NCI-H1048 (cell line): ENCODE measurements at regions not wholly inside any gene's neighbourhood (a gene's known extent, or its start where the extent isn't known, plus 50 kb on each side); places are given as distances from the start of the nearest gene placed in this dataset.
"Not testable (repeated sequence)": the region's sequence is repeated elsewhere in the genome, so short reads cannot be mapped to it uniquely, and the experiment has no call there.

Experiments
- DNase-seq: peaks from one replicate; lab custom pipeline; 2025; lab: John Stamatoyannopoulos, UW

DNA sequence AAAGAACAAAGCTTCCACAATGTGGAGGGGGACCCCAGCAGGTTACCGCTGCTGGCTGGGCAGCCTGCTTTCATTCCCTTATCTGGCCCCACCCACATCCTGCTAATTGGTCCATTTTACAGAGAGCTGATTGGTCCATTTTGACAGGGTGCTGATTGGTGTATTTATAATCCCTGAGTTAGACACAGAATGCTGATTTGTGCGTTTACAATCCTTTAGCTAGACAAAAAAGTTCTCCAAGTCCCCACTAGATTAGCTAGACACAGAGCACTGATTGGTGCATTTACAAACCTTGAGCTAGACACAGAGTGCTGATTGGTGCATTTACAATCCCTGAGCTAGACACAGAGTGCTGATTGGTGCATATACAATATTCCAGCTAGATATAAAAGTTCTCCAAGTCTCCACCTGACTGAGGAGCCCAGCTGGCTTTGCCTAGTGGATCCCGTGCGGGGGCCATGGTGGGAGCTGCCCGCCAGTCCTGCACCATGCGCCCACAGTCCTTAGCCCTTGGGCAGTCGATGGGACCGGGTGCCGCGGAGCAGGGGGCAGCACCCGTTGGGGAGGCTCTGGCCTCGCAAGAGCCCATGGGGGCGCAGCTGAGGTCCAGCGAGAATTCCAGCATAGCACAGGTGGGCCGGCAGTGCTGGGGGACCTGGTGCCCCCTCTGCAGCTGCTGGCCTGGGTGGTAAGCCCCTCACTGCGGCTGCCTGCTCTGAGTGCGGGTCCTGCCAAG, 88.8 kb upstream of the MYLIP start:
- not testable (repeated sequence) for DNase-seq

DNA sequence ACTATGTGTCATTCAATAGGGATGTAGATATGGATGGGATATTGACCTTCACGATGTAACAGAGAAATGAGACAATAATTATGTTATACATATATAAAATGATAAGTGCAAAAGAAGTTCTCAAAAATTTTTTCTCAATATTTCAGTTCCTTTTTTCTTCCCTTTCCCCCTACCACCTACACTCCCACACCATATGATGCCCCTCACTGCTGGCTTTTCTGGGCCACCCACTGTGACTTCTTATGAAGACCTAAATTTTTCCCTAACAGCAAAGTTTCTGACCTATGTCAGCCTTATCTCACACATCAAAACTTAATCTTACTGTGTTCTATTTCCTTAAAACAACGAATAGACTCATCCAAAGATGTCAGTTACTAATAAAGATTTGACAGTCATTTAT, 89.9 kb upstream of the MYLIP start:
- no peak for DNase-seq

DNA sequence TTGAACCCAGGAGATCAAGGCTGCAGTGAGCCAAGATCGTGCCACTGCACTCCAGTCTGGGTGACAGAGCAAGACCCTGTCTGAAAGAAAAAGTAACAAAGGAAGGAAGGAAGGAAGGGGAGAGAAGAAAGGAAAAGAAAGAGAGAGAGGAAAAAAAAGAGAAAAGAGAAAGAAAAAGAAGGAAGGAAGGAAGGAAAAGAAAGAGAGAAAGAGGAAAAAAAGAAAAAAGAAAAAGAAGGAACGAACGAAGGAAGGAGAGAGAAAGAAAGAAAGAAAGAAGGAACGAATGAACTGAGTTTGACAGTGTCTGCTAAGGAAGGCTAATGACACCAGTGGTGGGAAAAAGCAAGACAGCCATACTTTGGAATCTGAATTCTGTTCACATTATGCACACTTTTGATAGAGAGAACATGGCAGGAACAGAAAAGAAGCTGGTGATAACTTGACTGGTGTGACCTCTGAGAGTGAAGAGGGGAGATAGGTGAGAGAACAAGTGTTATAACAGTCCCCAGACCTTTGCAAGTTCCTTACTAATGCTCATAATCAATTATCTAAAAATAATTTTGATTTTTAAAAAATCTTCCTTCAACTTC, 93.3 kb upstream of the MYLIP start:
- no peak for DNase-seq

DNA sequence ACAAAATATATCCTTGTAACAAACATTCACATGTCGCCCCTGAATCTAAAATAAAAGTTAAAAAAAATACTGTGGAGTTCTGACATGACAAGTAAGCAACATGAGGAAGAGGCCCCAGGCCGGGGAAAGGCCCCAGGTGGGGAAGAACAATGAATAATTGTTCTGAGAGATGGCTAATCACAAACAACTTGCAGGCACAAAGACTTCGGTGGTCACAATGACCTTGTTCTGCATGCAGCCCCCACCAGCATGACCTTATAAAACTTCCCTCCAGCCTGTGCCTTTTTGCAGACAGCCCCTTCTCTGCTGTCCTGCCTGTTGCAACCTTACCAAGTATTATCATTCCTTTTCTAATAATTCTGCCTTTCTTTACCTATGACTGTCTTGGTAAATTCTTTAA, 95.7 kb upstream of the MYLIP start:
- DNase-seq = no peak

DNA sequence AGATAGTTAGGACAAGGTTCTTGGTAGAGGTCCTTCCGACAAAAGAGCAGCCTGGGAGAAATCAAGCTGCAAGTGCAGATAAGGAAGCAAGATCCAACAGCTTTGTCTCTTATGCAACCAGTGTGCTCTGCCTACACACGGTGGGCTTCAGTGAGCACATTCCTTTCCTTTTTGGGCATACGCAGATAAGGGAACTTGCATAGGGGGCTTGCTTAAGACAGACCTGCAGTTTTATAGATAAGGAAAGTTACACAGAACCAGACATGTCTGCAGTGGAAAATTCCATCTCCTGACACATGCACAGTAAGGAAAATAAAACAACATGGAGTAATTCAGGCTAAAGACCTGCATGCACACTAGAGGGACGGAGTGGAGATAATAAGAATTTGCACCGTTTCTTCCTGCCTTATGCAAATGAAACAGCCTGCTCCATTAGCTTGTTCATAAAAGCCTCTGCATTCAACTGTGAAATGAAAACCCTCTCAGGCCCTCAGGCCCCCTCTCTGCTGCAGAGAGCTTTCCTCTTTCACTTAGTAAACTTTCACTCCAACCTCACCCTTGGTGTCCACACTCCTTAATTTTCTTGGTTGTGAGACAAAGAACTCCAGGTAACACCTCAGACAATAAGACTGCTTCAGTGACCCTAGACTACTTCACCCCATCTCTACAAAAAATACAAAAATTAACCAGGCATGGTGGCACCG, 97.5 kb upstream of the MYLIP start:
- no peak for DNase-seq

DNA sequence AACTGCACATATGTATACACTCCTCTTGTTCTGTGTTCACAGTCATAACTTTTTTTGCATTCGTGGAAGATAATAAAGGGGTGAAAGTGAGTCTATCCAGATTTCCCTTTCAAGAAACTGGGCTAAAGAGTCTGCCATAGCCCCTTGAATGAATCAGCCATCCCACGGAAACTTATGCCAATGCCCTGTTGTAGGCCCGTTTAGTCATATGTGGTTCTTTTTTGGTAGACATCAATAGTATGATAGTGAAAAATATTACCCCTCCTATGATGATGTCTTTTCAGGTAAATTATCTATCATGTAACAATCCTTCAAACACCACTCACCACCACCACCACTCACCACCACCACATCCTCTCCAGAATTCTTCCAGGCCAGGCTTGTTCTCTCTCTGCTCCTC, 99.9 kb upstream of the MYLIP start:
- no peak for DNase-seq

DNA sequence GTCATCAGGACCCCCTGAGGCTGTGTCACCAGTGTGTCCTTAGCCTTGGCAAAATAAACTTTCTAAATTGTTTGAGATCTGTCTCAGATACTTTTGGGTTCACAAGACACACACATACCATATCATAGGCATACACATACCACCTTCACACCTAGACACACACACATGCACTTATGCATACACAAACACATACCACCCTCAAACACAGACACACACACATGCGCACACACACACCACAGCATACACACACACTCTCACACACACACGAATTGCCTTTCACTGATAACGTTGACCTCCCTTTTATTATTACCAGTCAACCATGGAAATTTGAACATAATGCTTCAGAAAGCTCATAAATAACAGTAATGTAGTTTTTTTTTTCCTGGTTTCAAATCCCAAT, 108.6 kb upstream of the MYLIP start:
- no peak for DNase-seq

DNA sequence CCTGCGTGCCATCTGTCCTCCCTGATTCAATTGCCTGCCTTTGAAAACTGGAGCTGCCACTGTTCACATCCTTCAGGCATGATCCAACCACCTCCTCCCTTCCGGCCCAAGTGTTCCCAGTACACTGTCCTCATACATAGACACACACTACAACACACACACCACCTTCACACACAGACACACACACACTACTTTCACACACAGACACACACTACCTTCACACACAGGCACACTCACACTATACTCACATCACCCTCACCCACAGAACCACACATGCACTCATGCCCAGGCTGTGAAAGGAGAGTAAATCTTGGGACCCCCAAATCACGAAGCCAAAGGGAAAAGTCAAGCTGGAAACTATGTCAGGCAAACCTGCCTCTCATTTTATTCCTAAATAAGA, 109.4 kb upstream of the MYLIP start:
- DNase-seq = no peak

DNA sequence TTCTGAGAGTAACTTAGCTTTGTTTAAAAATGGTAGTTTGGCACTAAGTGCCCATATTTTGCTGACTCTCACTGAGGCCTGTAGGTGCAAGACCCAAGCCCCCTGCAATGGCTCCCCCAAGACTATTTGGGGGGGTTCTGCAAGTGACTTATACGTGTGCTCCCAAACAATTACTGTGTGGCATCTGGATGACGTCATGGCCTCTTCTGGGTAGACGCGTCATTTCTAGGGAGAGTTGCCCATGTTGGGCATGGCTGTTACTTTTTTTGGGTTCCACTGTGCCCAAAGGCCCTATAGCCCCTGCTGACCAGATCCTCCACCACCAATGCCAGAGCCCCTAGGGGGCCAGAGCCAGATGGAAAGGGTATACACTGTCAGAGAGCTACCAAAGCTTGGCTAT, 110.3 kb upstream of the MYLIP start:
- DNase-seq = no peak

DNA sequence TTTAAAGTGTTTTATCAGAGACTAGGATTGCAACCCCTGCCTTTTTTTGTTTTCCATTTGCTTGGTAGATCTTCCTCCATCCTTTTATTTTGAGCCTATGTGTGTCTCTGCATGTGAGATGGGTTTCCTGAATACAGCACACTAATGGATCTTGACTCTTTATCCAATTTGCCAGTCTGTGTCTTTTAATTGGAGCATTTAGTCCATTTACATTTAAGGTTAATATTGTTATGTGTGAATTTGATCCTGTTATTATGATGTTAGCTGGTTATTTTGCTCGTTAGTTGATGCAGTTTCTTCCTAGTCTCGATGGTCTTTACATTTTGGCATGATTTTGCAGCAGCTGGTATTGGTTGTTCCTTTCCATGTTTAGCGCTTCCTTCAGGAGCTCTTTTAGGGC, 114.6 kb upstream of the MYLIP start:
- DNase-seq = not testable (repeated sequence)

DNA sequence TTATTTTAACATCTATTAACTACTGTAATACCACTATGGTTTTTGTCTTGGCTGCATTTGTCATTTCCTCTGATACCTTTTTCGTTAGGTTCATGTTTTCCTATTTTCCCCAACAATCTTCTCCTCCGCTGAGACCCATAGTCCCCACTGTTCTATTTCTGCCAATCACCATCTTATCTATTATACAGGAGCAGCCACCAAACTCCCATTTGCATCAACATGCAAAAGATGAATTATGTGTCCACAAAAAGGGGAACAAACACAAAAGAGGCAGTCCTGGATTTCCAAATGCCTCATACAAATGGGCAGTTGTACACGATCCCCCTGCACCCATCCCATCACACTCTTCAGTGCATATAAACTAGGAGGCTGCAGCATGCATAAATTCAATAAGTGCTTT, 121.7 kb upstream of the MYLIP start:
- no peak for DNase-seq

DNA sequence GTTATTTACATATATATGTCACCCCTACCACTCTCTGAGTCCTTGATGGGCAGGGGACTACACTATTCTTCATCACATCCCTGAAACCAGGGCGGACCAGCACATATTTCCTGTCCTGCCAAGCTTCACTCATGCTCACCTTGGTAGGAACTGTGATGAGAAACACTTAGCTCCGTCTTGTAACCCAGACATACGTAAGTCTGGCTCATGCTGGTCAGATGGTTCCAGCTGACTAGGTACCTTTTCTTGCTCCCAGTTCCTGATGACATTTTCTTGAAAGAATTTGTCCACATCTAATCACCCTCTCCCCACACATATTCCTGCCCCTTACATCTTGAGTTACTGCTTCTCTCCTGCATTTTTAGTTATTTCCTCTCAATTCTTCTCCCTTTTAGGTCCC, 122.2 kb upstream of the MYLIP start:
- no peak for DNase-seq

DNA sequence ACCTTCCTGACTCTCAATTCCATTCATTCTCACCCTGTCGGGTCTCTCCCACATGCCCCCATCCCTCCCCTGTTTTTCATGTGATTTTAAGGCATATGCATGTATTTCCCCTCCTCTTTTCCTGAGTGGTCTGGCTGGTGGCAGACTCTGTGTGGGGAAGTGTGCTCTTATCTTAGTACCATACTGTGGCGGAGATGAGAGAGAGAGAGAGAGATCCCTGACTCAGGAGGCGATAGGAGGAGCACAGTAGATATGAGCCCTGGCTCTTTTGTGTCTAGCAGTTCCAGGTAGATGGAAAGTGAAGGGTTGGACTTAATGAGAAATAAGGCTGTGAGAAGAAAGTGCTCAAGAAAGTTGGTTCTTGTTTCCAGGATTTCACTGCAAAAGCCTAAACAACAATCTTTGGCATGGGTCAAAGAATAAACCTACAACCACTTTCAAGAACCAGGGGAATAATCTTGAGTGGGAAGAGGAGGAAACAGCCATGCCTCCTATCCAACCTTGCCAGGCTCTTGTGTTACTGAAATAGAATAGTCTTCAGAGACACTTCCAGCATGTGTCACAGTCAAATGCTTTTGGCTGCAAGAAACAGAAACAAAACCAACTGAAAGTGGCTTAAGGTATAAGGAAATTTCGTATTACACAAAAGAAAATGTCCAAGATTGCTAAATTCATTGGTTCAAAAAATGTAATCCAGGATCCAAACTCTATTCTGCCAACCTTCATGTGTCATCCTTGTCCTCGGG, 123.8 kb upstream of the MYLIP start:
- DNase-seq = no peak

DNA sequence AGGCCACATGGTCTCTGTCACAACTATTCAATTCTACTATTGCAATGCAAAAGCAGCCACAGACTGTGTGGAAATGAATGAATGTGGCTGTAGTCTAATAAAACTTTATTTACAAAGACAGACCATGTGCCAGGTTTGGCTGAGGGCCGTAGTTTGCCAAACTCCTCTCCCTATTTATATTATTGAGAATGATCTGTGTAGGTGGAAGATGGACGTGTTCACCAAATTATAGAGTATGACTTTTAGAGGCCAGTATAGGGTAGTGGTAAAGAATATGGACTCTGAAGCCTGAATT, 125.7 kb upstream of the MYLIP start:
- DNase-seq = no peak

DNA sequence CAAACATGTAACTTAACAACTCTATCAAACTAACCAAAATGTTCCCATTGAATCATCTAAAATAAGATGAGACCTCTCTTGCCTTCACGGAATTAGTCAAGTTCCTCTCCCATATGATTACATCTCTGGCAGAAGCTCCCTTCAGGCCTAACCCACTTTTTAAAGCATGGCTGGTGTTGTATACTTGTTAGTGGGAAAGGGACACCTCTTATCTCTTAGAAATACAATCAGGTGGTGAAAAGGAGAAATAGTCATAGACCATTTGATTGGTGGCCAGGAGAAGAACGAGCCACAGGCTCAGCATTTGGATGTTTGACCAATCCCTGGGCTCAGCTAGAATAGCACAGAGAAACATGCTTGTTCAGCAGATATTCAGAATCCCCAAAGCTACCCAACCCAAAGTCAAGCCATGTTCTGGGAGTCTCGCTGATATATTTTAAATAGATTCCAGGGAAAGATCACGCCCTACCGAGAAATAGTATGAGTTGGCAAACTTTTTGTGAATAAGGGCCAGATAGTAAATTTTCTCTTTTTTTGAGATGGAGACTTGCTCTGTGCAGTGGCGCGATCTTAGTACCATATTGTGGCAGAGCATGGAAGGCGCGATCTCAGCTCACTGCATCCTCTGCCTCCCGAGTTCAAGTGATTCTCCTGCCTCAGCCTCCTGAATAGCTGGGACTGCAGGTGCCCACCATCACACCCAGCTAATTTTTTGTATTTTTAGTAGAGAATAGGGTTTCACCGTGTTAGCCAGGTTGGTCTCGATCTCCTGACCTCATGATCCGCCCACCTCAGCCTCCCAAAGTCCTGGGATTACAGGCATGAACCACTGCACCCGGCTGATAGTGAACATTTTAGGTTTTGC, 126.3 kb upstream of the MYLIP start:
- no peak for DNase-seq

DNA sequence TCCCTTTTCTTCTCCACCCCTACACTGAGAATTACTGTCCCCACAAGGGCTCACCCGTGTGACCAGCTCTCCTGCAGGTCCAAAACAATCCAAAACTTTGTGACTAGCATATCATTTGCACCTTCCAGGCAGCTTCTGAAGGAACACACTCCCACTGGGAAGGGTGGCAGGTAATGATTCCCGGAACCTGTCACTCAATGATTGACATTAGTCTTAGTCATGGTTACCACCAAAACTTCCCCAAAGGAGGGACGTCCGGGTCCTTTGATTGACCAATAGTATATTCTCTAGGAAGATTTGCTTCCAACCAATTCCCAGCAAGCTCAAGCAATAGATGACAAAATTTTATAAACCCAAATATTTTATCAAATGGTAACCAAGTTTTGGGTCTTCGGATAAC, 127.7 kb upstream of the MYLIP start:
- DNase-seq = no peak

DNA sequence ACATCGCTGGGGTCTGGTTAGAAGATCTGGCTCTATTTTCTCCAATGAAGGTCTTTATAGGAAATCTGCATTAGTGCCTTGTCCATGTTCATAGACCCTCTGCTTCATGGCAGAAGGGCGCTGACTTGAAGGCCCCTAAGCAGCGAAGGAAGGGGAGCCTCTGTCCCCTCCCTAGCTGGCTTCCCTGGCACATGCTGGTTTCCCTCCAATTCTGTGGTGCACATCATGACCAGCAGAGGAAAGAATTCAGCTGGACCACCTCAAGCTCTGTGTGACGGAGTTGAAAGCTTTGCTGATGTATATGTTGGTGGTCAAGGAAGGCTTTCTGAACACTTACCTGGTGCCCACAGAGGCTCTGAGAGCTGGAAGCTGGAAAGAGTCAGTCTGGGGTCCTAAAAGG, 129.7 kb upstream of the MYLIP start:
- no peak for DNase-seq

DNA sequence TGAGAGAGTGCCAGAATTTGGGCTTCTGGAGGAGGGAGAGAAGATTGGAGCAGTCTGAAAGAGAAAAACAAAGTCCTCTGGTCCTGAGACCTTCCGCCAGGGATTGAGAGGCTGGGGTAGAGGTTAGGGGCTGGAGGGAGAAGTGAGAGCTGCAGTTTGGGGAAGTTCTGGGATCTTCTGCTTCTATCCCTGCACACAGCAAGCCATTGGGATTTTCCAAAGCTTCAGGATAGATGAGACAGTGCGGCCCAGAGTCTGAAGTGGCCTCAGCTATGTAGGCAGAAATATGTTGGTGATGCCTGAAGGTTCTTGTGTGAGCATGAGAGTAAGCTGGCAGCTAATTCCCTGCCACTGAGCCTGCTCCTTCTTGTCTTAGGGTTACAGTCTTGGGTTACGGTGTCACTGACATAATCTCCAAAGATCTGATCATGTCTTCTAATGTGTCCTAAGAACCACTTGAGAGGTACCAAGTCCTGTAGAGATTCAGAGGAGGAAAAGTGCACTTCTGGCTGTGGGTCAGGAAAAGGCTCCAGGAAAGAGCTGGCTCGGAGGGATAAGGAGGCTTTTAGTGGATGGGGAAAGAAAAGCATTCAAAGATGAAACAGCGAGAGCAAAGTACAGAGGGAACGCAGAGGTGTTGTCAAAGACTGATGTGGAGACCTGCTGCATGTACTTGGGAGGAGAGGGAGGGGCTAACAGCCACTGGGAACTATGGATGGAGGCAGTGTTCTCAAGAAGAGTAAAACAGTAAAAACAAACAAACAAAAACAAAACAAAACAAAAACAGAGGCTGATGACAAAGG, 131.1 kb upstream of the MYLIP start:
- no peak for DNase-seq

DNA sequence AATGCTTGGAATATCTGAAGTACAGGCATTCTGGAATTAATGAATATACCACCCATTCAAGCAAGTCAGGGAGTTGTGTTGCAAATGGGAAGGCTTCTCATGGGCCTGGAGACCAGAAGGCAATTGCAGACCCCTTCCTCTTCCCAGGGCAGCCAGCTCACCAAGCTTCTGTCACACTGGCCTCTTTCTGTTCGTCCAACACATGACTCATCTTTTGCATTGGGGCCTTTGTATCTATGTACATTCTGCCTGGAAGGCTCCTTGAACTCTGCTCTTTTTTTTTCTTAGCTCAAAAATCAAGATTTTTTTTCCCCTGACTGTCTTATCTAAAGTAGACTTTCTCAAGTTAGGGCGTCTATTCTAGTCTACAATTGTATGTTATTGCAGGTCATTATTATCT, 132.9 kb upstream of the MYLIP start:
- DNase-seq = no peak

DNA sequence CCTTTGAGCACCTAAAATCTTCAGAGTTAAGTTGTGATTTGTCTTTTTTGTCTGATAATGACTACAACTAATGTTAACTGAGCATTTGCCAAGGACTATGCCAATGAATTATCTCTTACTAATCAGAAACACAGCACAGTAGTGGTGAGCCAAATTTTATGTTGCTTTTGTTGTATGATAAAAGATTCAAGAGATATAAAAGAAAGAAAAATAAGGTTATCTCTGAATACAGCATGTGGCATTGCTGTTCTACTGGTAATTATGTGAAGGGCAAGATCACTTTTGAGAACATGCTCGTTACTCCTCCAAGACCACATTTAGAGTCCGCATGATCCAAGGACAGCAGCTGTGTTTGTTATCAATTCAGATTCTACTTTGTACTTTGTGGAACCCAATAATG, 133.4 kb upstream of the MYLIP start:
- no peak for DNase-seq

DNA sequence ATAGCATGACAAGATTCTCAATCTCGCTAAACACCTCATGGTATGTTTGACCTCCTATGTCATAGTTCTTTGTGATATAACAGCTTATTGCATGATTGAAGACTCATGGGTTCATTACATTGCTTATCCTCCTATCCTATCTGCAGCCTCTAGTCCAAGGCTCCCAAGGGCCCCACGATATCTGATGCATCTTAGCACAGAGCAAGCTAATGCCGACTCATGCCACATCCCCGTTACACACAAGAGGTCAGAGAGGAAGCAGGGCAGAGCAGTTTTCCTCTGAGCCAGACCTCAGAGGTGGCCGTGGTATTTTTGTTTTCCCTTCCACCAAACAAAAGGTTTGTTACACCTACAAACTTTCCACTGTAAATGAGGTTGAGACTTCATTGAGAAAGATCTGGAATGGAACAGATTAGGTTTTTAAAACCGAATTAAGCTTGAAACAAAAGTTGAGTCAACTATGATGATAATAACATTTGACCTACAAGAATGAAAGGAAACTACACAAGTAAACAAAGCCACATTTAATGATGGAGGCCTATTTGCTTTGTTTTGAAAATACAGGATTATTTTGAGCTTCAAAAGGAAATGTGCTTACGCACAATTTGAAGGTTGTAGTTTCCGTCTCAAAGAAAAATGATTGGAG, 133.9 kb upstream of the MYLIP start:
- DNase-seq = no peak
